Karpas-422 (cell line): ENCODE measurements at regions not wholly inside any gene's neighbourhood (a gene's known extent, or its start where the extent isn't known, plus 50 kb on each side); places are given as distances from the start of the nearest gene placed in this dataset.

Source experiments
- DNase-seq: peaks from one replicate; pipeline ENCODE4 v3.0.0-alpha.2; 2015
- H2AFZ ChIP-seq: fragments of 200-600 bp; sonication (generic); 2 replicates; pipeline ENCODE4 v1.6.1; 2014; ENCODE audit warnings: antibody characterized with exemption, low read length, mixed read lengths
- H3K27ac ChIP-seq: fragments of 200-600 bp; sonication (generic); 2 replicates; pipeline ENCODE4 v1.5.1; 2014; ENCODE audit warnings: mild to moderate bottlenecking, low read length, moderate library complexity
- H3K27me3 ChIP-seq: fragments of 200-600 bp; sonication (generic); 2 replicates; pipeline ENCODE4 v1.6.1; 2014; ENCODE audit warnings: low read length, mixed read lengths
- H3K36me3 ChIP-seq: fragments of 200-600 bp; sonication (generic); 2 replicates; pipeline ENCODE4 v1.6.1; 2014; ENCODE audit warnings: low read length, mixed read lengths; ENCODE audit not compliant: insufficient read depth
- H3K4me1 ChIP-seq: fragments of 200-600 bp; sonication (generic); 2 replicates; pipeline ENCODE4 v1.6.1; 2014; ENCODE audit warnings: mild to moderate bottlenecking, low read length, mixed read lengths
- H3K4me2 ChIP-seq: fragments of 200-600 bp; sonication (generic); 2 replicates; pipeline ENCODE4 v1.6.1; 2014; ENCODE audit warnings: low read length, low read depth, mild to moderate bottlenecking; ENCODE audit not compliant: poor library complexity, severe bottlenecking
- H3K4me3 ChIP-seq: fragments of 200-600 bp; sonication (generic); 2 replicates; pipeline ENCODE4 v1.5.1; 2014; ENCODE audit warnings: mild to moderate bottlenecking, antibody characterized with exemption, low read length, mixed read lengths
- H3K79me2 ChIP-seq: fragments of 200-600 bp; sonication (generic); 2 replicates; pipeline ENCODE4 v1.6.1; 2014; ENCODE audit warnings: mild to moderate bottlenecking, low read length, mixed read lengths
- H3K9ac ChIP-seq: fragments of 200-600 bp; sonication (generic); 2 replicates; pipeline ENCODE4 v1.6.0; 2014; ENCODE audit warnings: low read length
- H3K9me2 ChIP-seq: fragments of 200-600 bp; sonication (generic), shearing (Covaris generic); replicated peaks from 2 replicates; pipeline ENCODE4 v1.6.0; 2014; ENCODE audit warnings: mild to moderate bottlenecking, low read length, moderate library complexity; ENCODE audit not compliant: insufficient read depth
- H3K9me3 ChIP-seq: fragments of 300-700, 200-600 bp; sonication (generic); 2 replicates; pipeline ENCODE4 v1.6.1; 2014; ENCODE audit warnings: low read length, mixed read lengths
- H4K20me1 ChIP-seq: fragments of 200-600 bp; sonication (generic); 2 replicates; pipeline ENCODE4 v1.6.1; 2014; ENCODE audit warnings: mild to moderate bottlenecking, antibody characterized with exemption, low read length, low read depth; ENCODE audit not compliant: insufficient read depth

DNA sequence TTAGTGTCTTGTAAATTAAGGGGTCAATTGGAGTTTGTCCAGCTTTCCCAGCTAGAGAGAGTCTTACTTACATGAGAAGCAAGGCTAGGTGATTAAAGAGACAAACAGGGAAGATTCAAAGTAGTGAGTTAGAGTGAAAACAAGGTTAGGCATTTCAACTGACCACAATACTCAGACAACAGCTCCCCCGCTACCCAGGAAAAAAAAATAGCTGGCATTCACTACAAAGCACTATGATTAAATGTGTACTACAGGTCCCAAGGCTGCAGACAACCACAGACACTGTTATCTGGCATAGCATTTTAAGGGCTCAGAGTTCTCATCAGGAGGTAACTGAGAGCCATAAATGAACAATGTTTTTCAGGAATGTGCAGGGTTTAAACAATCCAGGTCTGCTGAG is 680.9 kb downstream of the TMEM121 start:
- no peaks in the 10 kb centered on the region for H3K36me3 ChIP-seq
- DNase-seq, result no peak
- H3K9me2 ChIP-seq, result no peaks in the 10 kb centered on the region
- H4K20me1 ChIP-seq, result no peaks in the 10 kb centered on the region
- no peak overlapping the region for H3K9ac ChIP-seq
- no peaks in the 10 kb centered on the region for H3K9me3 ChIP-seq
- no peak overlapping the region for H3K27ac ChIP-seq
- H3K79me2 ChIP-seq, result no peaks in the 10 kb centered on the region
- no peak overlapping the region for H2AFZ ChIP-seq
- H3K4me3 ChIP-seq, result no peak overlapping the region
- H3K27me3 ChIP-seq, result no peaks in the 10 kb centered on the region
- no peak overlapping the region for H3K4me2 ChIP-seq
- H3K4me1 ChIP-seq, result no peaks in the 10 kb centered on the region

GRCh38 chr14:106208794-106209193 is 682.4 kb downstream of the TMEM121 start:
- Histone ChIP-seq H3K27me3 (no peaks in the 10 kb centered on the region), H3K79me2 (no peaks in the 10 kb centered on the region), H4K20me1 (no peaks in the 10 kb centered on the region), H3K9me3 (no peaks in the 10 kb centered on the region), H3K9me2 (no peaks in the 10 kb centered on the region), H2AFZ (no peak overlapping the region), H3K27ac (no peak overlapping the region), H3K9ac (no peak overlapping the region), H3K36me3 (no peaks in the 10 kb centered on the region), H3K4me1 (no peaks in the 10 kb centered on the region), H3K4me2 (no peak overlapping the region), H3K4me3 (no peak overlapping the region)
- DNase-seq, result no peak

- no peaks in the 10 kb centered on the region for H4K20me1 ChIP-seq
- H3K36me3 ChIP-seq, result no peaks in the 10 kb centered on the region
- DNase-seq, result no peak
- H3K9me2 ChIP-seq, result no peaks in the 10 kb centered on the region
- H3K27me3 ChIP-seq, result no peaks in the 10 kb centered on the region
- no peak overlapping the region for H3K4me2 ChIP-seq
- no peaks in the 10 kb centered on the region for H3K79me2 ChIP-seq
- H3K4me1 ChIP-seq, result no peaks in the 10 kb centered on the region
- no peaks in the 10 kb centered on the region for H3K9me3 ChIP-seq
- H3K4me3 ChIP-seq, result no peak overlapping the region
- H3K27ac ChIP-seq, result no peak overlapping the region
- no peak overlapping the region for H3K9ac ChIP-seq
- H2AFZ ChIP-seq, result no peak overlapping the region
Observed at GRCh38 chr14:106209755-106210154, 683.4 kb downstream of the TMEM121 start.

GRCh38 chr14:106210650-106211049 is 684.3 kb downstream of the TMEM121 start:
- Histone ChIP-seq H3K9ac (no peak overlapping the region), H3K4me3 (no peak overlapping the region), H3K79me2 (no peaks in the 10 kb centered on the region), H3K4me2 (no peak overlapping the region), H3K4me1 (no peaks in the 10 kb centered on the region), H3K36me3 (no peaks in the 10 kb centered on the region), H3K9me2 (no peaks in the 10 kb centered on the region), H3K27ac (no peak overlapping the region), H4K20me1 (no peaks in the 10 kb centered on the region), H2AFZ (no peak overlapping the region), H3K9me3 (no peaks in the 10 kb centered on the region), H3K27me3 (no peaks in the 10 kb centered on the region)
- DNase-seq, result peak; percentile 45

DNA sequence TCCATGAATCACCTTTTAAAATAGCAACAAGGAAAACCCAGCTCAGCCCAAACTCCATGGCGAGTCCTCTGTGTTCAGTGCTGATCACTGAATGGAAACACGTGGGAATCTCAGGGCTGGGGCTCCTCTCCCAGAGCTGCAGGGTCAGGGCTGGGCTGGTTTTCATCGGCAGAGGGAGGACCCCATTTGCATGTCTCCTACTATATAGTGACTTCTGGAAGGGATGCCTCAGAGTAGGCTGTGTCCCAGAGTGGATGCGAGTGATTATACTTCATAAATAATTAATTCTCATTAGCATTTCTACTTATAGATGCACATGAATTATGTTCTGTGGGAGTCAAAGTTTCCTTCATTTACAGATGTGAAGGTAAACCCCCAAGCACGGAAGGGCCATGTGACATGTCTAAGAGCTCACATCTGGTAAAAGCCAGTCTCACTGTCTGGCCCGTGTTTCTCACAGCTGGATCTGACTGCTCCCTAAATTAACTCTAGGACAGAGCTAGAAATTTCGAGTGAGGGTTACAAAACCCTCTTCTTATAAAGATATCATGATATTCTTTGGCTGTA is 685.0 kb downstream of the TMEM121 start:
- Histone ChIP-seq H3K9me3 (no peaks in the 10 kb centered on the region), H3K27me3 (no peaks in the 10 kb centered on the region), H4K20me1 (no peaks in the 10 kb centered on the region), H3K9ac (no peak overlapping the region), H3K9me2 (no peaks in the 10 kb centered on the region), H3K79me2 (no peaks in the 10 kb centered on the region), H3K36me3 (no peaks in the 10 kb centered on the region), H3K4me2 (no peak overlapping the region), H3K4me1 (no peaks in the 10 kb centered on the region), H3K27ac (no peak overlapping the region), H3K4me3 (no peak overlapping the region), H2AFZ (no peak overlapping the region)
- no peak for DNase-seq

- no peak overlapping the region for H2AFZ ChIP-seq
- H3K4me2 ChIP-seq, result no peak overlapping the region
- H3K27ac ChIP-seq, result no peak overlapping the region
- H3K4me3 ChIP-seq, result no peak overlapping the region
- no peaks in the 10 kb centered on the region for H3K79me2 ChIP-seq
- H4K20me1 ChIP-seq, result no peaks in the 10 kb centered on the region
- DNase-seq, result no peak
- H3K27me3 ChIP-seq, result no peaks in the 10 kb centered on the region
- H3K9ac ChIP-seq, result no peak overlapping the region
- no peaks in the 10 kb centered on the region for H3K4me1 ChIP-seq
- no peaks in the 10 kb centered on the region for H3K9me2 ChIP-seq
- H3K36me3 ChIP-seq, result no peaks in the 10 kb centered on the region
- no peaks in the 10 kb centered on the region for H3K9me3 ChIP-seq
Observed at GRCh38 chr14:106215229-106215628, 688.8 kb downstream of the TMEM121 start.

- Histone ChIP-seq H3K9me2 (no peaks in the 10 kb centered on the region), H3K4me1 (no peaks in the 10 kb centered on the region), H3K9me3 (no peaks in the 10 kb centered on the region), H3K79me2 (no peaks in the 10 kb centered on the region), H3K4me2 (no peak overlapping the region), H3K9ac (no peak overlapping the region), H3K36me3 (no peaks in the 10 kb centered on the region), H3K27ac (no peak overlapping the region), H3K4me3 (no peak overlapping the region), H3K27me3 (no peaks in the 10 kb centered on the region), H4K20me1 (no peaks in the 10 kb centered on the region), H2AFZ (no peak overlapping the region)
- no peak for DNase-seq
Observed at GRCh38 chr14:106216679-106217078, 690.3 kb downstream of the TMEM121 start.

- H3K79me2 ChIP-seq, result no peaks in the 10 kb centered on the region
- DNase-seq, result no peak
- H3K9me2 ChIP-seq, result no peaks in the 10 kb centered on the region
- no peaks in the 10 kb centered on the region for H3K4me1 ChIP-seq
- no peaks in the 10 kb centered on the region for H3K27me3 ChIP-seq
- no peaks in the 10 kb centered on the region for H3K36me3 ChIP-seq
- no peaks in the 10 kb centered on the region for H3K9me3 ChIP-seq
- H3K4me3 ChIP-seq, result no peak overlapping the region
- H2AFZ ChIP-seq, result no peak overlapping the region
- H3K9ac ChIP-seq, result no peak overlapping the region
- no peak overlapping the region for H3K4me2 ChIP-seq
- no peaks in the 10 kb centered on the region for H4K20me1 ChIP-seq
- no peak overlapping the region for H3K27ac ChIP-seq
Observed at GRCh38 chr14:106218174-106218573, 691.8 kb downstream of the TMEM121 start.

GRCh38 chr14:106222311-106222710 is 695.9 kb downstream of the TMEM121 start:
- H3K79me2 ChIP-seq, result no peaks in the 10 kb centered on the region
- H3K9me3 ChIP-seq, result no peaks in the 10 kb centered on the region
- no peak overlapping the region for H2AFZ ChIP-seq
- H4K20me1 ChIP-seq, result no peaks in the 10 kb centered on the region
- no peak overlapping the region for H3K4me3 ChIP-seq
- no peaks in the 10 kb centered on the region for H3K9me2 ChIP-seq
- H3K36me3 ChIP-seq, result no peaks in the 10 kb centered on the region
- no peak overlapping the region for H3K9ac ChIP-seq
- no peak for DNase-seq
- no peaks in the 10 kb centered on the region for H3K4me1 ChIP-seq
- no peaks in the 10 kb centered on the region for H3K27me3 ChIP-seq
- H3K4me2 ChIP-seq, result no peak overlapping the region
- H3K27ac ChIP-seq, result no peak overlapping the region
